ENCODE measurements at regions not wholly inside any gene's neighbourhood (a gene's known extent, or its start where the extent isn't known, plus 50 kb on each side); places are given as distances from the start of the nearest gene placed in this dataset.

DNA sequence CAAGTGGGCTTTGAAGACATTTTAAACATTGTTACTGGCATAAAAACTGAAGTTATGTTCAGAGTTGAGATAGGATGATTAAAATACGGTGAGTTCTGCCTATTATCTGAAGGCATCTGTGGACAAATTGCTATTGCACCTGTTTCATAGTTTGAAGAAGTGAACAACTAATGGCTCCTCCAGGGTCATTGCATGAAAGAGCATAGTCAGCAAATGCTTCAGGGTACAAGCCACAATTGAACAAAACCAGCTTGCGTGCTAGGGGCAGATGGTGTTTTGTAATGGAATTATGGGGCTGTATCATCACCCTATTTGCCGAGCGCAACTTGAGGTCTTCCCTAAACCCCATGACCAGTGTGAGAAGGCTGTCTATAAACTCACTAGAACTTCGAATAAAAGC, 369.1 kb downstream of the MTRR start:
- no peak for DNase-seq (ENCODE audit: low read depth in 2 of 3, low spot score in 1 of 3)

DNA sequence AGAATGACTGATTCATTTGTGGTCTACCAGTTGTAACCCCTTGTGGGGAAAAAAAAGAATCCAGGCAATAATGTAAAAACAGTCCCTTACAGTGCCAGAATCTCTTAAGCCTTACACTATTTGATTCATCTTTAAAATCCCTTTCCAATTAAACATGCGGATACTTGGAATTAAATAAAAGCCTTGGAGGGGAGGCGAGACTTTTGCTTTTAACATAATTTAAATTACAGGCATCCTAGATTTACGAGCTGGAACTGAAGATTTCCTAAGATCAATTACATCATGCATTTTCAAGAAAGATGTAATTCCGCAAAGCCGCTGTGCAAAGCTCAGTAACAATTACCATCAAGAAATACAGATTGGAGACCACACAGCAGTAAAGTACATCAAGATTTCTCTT, 370.2 kb downstream of the MTRR start:
- no peak for DNase-seq (ENCODE audit: low read depth in 2 of 3, low spot score in 1 of 3)

DNA sequence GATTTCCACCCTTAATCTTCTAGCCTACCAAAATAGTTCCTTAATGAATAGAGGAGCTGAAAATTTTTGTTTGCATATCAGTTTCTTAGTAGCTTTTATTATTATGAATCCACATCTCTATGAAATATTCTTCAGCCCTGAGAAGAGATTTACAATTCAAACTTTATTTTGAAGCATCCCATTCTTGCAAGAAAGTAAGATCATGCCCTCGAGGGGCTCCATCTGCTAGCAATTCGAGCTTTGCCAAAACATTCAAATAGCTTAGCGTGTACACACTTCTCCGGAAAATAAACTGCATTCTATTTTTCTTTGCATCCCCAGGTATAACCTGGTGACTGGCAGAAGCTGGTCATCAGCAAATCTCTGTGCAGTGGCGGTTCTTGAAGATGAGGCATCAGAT, 370.7 kb downstream of the MTRR start:
- no peak for DNase-seq (ENCODE audit: low read depth in 2 of 3, low spot score in 1 of 3)

DNA sequence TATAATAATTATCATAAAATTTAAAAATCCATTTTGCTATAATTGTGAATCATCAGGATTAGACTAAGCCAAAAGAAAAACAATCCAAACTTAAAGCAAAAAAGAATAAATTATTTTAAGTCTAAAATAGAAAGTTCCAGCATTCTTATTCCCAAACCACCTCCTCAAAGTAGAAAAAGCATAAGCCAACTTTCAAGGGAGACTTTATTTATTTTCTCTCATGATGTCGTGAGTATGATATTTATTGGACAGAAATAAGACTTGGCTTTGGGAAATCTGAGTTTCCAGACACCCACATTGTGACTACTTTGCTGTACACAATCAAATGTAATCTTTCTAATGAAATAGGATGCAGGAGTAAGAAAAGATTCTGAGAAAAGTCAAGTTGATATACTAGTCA, 372.1 kb downstream of the MTRR start:
- DNase-seq (ENCODE audit: low read depth in 2 of 3, low spot score in 1 of 3): no peak

DNA sequence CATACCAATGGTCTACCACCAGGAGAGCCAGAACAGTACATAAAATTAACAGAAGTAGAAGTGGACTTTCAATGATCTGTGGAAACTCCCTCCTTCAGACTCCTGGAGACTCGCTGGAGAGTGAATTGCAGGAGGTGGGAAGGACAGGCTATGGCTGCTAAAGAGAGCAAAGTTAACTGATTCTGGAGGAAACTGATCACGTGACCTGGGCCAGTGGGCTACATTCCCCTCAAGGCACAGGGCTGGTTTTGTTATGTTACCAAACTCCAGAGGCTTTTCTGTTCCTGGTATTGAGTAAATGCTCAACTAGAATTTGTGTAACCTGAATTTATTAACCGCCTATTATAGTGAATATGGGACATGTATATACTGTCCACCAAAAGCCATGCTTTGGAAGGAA, 372.6 kb downstream of the MTRR start:
- DNase-seq (ENCODE audit: low read depth in 2 of 3, low spot score in 1 of 3): no peak

DNA sequence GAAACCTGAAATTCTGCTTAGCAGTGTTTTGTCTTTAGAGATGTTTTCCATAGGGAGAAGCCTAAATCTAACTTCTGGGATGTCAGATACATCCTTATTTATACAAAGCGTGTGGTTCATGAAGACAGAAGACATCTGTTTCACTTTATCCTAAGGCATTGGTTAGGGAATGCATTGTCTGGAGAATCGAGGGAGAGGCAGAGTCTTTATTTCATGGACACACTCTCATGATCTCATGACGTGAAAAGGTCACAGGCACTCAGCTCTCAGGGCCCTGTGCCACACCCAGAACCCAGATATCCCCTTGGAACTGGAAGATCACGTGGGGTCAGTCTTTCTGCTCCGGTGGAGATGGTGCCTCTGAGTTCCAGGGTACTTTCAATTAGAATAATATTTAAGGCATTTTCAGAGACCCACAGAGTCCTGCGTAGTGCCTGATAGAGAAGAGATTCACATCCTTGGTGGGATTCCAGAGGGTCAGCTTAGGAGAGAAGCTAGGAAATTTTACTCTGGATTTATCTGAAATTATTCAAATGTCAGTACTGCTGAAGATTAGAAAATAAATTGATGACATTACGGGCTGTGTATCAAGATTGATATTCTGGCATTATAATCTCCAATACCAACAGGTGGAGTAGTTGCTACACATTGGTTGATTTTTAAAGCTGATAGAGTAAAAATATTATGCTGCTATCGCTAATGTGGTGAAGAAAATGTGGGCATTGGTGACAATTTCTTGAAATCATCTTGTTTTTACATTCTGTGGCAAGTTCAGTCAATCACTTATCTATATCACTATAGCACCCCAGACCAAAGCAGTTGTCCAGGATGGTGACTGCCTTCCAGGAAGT, 378.3 kb downstream of the MTRR start:
- no peak for DNase-seq (ENCODE audit: low read depth in 2 of 3, low spot score in 1 of 3)

DNA sequence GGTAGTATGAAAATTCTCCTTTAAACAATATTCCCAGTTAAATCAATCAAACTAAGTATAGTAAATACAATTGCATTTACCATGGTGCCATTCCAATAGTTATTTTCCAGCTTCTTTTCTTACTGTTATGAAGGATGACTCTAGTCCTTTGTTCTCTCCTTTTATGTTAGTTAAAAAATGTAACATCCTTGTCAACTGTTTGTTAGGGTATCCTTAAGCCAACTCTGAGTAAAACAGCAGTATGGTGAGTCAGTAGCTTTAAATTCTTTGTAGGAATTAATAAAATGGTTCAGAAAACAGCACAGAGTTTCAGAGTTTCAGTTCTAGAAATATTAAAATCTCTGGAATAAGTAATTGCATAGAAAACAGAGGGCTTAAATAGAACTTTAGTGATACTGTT, 384.4 kb downstream of the MTRR start:
- no peak for DNase-seq (ENCODE audit: low read depth in 2 of 3, low spot score in 1 of 3)

DNA sequence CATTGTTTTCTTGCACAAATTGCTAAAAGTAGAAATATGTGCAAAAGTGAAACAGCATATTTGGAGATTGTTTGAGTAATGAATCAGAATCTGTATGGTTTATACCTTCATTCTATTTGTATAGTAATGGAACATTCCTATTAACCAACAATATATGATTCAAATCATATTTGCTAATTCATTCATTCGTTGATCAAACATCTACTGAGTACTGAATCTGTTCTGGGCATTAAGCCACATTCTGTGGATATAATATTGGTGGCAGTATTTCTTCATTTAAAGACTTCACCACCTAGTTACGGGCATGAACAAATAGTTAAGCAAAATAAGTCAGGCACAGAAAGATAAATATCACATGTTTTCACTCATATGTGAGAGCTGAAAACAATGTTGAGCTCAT, 385.7 kb downstream of the MTRR start:
- DNase-seq (ENCODE audit: low read depth in 2 of 3, low spot score in 1 of 3): no peak

DNA sequence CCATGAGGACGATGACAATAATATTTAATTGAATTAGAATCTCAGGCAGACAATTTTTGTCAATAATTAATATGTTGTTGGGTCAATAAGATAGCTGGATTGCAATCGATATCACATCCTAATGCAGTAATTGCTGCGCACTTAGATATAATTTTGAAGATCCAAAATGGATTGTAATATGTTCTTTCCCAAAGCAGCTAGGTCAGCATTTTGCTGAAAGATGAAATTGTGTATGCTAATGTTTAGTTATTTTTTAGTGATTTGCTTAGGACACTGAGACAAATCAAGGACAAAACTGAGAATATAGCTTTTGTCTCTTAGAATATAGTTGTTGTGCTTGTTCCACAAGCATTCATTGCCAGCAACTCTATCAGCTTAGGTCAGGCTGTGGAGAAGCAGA, 389.9 kb downstream of the MTRR start:
- no peak for DNase-seq (ENCODE audit: low read depth in 2 of 3, low spot score in 1 of 3)

DNA sequence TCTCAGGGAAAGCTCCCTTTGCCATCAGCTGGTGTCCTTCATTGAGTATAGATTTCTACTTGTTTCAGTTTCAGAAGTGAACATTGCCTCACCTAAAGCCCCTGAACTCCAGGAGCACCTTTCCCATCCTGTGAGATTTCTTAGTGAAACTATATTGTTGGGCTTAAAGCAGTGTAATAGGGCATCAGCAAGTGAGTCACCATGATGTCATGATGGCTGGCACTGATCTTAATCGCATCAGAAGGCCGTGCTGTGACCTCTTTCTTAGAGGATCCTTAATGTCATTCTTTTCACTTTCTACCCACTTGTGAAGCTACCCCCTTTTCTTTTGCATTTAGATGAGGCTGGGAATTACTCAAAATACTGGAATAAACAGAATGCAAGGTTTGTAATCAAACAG, 401.3 kb downstream of the MTRR start:
- no peak for DNase-seq (ENCODE audit: low read depth in 2 of 3, low spot score in 1 of 3)

DNA sequence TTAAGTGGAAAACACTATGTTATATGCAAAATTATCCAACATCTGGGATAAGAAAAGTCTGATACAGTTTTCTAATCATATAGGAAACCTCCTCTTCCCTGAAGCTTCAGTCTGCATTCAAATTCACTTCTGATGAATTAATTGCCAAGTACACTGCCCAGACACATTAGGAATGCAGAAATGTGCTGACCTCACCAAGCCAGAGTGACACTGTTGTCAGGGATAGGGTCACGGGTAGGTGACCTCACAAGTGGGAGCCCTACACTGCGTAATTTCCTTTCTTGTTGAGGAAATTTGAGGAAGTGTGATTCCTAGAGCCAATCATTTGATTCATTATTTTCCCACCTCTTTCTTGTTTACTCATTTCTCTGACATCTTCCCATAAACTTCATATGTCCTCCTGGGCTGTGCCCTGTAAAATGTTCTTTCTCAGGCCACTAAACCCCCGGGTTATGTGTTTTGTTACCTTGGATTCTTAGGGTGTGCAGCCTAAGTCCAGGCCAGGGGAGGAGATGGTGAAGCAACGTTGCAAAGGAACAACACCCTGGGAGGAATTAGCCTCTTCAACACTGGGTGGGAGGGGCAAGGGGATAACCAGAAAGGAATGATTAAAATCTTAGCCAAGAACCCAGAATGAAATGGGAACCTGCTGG, 411.9 kb downstream of the MTRR start:
- no peak for DNase-seq (ENCODE audit: low read depth in 2 of 3, low spot score in 1 of 3)

DNA sequence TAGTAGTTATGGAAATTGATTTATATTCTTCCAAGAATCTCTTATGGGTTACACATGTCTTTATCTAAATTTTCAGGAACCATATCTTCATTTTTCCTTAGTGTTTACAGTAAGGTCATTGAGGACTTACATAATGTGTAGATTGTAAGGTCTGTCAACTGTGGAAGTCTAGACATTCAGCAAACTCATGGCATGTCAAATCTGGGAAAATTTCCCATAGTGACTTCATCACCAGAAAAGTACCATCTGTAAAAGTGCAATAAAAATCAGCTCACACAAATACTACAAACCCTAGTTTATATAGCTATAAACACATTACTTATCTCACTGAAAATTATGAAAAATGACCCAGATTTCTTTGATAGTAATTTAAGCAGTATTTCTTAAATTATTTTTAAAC, 419.4 kb downstream of the MTRR start:
- no peak for DNase-seq (ENCODE audit: low read depth in 2 of 3, low spot score in 1 of 3)

DNA sequence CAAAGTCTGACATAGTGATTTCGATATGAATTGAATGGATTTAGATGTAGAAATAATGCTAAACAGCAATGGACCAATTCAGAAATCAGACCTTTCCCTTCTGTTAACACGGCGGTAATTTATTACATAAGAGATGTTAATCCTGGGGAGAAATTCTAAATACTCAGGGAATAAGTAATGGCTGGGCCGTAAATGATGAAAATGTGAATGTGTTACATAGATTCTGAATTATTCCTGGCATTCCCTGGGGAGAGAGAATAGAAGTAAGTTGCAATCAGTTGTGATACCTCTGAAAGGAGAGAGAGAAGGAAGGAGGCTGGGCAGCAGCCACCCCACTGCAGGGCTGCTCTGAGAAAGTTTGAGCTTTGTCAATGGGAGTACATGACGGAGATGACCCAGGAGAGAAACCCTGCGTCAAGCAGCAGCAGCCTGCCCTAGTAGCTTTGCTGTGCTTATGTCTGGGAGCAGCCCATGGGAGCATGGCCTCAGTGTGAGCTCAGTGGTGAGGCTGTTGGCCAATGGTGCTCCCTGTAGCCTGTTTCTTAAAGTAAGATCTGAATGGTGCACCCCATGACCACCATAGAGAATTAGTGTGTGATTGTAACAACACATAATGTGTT, 420.1 kb downstream of the MTRR start:
- DNase-seq (ENCODE audit: low read depth in 2 of 3, low spot score in 1 of 3): no peak

DNA sequence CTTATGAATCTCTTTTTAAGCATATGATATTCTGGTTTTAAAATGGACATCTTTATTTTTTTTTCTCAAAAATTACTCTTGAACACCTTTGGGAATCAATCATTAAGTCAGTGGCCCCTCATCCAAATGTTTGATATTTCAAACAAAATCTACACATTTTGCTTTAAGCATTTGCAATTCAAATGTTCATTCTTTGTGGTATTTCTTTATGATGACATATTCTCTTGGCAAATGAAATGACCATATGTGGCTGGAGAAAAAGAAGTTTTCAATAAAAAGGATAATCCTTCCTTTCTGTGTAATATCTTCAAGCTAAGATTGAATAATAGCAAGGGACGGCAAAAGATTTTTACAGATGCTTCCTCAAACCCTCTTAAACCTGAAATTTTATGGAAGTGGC, 420.8 kb downstream of the MTRR start:
- DNase-seq (ENCODE audit: low read depth in 2 of 3, low spot score in 1 of 3): no peak

DNA sequence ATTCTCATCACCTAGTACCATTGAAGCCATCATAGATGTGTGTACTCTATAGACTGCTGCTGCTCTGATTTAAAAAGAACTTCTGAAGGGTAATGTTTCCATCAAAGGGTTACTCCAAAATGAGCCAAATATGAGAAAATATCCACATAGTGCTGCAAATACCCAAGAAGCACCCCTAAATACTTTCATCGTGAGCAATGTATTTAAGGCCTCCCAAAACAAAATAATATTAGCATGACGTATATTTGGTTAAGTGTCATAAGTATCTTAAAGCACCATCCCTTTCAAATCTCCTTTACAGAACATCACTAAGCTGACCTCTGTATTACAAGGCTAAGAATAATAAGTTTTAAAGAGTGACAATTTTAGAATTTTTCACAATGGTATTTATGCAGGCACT, 421.8 kb downstream of the MTRR start:
- DNase-seq (ENCODE audit: low read depth in 2 of 3, low spot score in 1 of 3): no peak

DNA sequence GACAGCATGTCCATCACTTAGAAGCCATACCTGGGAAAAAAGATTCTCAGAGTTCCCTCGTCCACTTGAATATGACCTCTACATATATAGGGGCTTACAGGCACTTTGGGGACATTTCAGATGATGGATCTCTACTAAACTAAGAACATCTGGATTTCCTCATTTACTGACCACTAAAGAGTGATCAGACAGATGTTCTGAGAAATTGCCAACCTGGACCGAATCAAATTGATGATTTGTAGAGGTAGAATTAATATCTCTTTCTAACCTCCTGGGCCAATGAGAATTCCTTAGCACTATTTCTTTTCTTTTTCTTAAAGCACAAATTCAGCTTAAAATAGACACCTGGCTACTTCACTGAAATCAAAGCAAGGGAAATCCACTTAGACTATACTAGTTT, 422.7 kb downstream of the MTRR start:
- DNase-seq (ENCODE audit: low read depth in 2 of 3, low spot score in 1 of 3): no peak

DNA sequence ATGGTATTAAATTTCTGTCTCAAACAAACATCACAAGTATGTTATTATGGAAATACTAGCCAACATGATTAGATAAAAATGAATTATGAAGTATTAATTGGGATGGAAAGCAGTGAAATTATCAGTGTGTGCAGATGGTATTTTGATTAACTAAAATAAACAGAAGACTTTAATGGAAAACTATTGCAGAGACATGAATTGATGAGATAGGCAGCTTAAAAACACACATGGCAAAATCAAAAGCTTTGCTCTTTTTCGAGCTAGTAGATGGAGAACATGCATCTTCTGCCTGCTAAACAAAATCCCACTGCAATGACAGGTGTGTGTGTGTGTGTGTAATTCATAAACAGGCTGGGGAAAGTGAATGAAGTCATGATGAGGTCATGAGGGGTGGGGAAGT, 426.2 kb downstream of the MTRR start:
- DNase-seq (ENCODE audit: low read depth in 2 of 3, low spot score in 1 of 3): no peak

DNA sequence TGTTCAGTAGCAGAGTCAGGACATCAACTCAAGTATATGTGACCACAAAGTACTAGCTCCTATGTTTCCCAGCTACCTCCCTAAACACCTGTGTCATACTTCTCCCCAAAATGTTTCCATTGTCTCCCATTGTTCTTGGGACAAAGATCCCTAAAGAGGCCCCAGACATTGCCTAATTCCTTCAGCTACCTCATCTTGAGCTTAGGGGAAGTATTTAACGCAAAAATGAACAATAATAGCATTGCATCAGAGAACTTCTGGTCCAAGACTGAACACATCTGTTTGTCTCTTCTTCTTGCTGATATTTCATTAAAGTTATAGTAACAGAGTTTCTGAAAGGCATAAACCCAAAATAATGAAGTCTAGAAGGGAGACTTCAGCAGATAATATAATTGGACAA, 430.8 kb downstream of the MTRR start:
- no peak for DNase-seq (ENCODE audit: low read depth in 2 of 3, low spot score in 1 of 3)

DNA sequence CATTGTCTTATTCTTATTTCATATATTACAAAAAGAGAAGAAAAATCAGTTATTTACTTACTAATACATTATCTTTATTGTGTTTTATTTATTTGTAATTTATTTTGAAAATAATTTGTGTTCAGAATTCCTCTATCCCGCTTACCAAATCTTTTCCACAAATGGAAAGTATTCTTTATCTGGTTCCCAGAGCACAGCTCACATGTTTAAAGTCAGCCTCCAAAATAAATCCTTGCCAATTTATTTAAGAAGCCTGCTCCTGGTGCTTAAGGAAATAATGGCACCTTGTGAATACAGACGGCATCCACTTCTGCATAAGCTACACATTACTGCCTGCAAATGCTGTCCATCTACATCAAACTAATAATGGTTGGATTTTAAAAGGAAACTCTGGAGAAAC, 435.4 kb downstream of the MTRR start:
- no peak for DNase-seq (ENCODE audit: low read depth in 2 of 3, low spot score in 1 of 3)

DNA sequence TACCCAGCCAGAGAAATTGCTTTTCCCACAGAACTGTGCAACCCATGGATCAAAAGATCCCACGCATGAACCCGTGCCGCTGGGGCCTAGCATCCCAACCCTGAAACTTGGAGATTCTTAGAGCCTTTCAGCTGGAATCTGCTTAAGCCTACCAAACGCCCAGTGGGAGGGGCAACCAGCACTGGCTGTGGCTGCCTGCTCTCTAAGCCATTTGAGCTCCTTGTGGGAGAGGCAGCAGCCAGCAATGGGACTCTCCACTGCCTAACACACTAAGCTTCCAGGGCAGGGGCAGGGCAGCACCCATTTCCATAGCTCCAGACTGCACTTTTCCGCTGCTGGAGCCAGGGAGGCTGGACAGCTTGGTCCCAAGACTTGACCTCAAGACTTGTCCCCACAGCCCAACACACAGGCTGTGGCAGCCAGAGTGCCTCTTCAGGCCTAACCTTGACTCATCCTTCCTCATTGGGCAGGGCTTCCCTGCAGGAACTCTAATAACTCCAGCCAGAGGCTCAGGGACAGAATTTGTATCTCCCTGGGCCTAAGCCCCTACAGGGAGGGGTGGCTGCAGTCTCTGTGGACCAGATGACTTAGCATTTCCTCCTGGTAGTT, 437.4 kb downstream of the MTRR start:
- no peak for DNase-seq (ENCODE audit: low read depth in 2 of 3, low spot score in 1 of 3)

DNA sequence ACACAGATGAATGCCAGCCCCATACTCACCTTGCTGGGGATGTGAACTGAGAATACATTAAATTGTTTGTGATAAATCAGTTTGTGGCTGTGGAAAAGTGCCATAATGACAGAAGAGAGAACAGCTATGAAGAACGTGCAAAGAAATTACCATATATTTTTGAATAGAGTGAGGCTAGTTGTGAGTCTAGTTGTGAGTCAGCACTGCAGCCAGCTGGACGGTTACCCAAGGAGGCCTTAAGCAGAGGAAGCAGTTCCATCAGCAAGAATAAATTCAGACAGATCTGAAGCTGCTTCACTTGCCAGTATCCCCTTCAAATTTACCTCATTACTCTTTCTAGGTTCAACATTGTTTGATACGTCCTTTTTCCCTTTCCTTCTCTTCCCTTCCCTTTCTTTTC, 446.0 kb downstream of the MTRR start:
- DNase-seq (ENCODE audit: low read depth in 2 of 3, low spot score in 1 of 3): no peak

DNA sequence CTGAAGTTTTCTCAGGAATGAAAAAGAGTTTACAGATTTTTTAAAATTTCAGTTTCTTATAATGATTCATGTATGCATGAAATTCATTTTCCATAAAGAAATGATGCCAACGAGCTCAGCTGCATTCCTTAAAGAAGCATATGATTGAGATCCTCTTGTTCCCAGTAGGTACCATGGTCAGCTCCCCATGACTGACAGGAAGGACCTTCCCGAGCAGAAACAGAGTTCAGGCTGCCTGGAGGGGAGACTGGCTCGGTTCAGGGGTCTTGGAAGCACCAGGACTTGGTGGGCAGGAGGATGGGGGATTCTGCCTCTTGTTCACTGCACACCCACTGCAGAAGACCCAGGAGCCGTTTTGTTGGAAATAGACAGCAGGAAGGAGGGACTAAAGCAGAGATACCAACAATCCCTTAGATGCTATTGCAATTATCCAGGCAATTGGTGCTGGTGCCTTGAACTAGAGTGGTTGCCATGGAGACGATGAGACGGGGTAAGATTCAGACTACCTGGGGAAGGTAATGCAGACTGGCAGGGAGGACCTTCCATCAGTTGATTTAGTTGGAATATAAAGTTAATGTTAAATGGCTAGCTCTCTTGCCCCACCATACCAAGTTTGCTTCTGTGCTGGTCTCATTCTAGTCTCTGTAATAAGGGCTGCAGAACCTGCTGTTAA, 447.8 kb downstream of the MTRR start:
- no peak for DNase-seq (ENCODE audit: low read depth in 2 of 3, low spot score in 1 of 3)
